ENCODE measurements at regions not wholly inside any gene's neighbourhood (a gene's known extent, or its start where the extent isn't known, plus 50 kb on each side); places are given as distances from the start of the nearest gene placed in this dataset.

DNA sequence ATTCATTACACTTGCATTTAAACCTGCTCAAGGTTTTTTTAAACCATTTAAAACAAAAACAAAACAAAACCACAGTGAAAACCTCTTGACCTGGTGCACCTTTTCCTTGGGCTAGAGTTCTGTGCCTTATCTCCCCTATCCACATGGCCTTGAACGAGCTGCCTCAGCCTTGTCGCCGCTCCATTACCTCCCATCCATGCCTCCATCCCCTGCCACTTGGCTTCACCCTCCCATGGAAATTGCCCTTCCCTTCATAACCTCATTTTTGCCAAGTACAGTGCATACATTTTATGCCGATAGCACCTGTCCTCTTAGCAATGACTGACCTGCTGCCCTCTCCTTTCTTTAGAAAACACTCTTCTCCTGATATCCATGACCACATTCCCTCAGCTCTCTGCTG, 188.6 kb upstream of the ASIC2 start:
- no peak for DNase-seq

DNA sequence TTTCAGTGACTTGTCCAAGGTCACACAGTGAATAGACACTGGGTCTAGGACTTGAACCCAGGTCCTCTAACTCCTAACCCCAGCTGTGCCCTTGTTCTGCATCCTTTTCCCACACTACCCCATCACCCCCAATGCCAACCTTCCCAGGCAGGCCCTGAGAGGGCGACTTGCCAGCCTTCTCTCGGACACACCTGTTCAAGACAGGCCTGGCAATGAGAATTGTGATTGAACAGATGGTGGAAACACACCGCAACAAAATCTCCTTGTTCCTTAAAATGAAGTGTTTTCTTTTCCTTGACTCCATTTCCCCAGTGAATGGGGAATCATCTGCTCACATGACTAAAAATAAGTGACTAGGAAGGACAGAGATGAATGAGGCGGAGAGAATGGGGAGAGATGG, 189.5 kb upstream of the ASIC2 start:
- DNase-seq = no peak

DNA sequence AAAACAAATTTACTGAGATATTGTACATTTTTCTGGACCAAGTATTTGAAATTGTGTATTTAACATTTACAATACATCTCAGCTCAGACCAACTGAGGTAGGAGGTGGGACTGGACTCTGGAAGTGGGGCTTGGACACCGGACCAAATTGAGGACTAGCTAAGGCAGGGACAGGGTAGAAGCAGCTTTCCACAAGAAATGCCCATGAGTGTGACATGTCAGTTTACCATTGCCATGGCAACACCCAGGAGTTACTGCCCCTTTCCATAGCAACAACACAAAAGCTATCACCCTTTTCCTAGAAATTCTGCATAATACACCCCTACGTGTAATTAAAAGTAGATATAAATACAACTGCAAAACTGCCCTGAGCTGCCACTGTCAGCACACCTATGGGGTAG, 191.5 kb upstream of the ASIC2 start:
- DNase-seq = no peak

DNA sequence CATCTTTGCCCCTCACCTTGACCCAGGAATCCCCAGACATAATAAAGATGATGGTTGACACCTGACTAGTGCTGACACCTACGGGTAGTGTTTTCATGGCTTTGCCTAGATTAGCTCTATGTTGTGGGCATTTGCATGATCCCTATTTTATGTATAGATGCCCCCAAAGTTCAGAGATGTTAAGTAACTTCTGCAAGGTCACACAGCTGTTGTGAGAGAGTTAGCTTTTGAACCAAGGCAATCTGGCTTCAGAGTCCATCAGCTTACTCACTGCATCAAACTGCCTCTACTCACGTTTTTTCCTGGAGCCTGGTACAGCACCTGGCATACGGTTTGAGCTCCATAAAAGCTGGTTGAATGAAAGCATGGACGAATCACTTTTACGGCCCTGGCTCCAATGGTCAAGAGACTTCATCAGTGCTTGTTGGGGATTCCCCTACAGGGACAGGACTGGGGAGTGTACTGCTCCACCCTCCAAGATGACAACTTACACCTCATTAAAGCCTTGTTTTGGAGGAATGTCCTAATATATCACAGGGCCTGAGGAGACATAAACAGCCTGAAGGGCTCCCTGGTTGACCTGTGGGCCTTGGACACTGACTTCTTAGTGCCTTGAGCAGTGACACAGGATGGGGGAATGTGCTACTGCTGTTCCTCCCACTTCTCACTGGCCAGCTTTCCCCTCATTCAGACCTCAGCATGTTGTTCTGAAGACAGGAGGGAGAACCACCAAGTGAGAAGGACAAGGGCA, 193.2 kb upstream of the ASIC2 start:
- DNase-seq = no peak

DNA sequence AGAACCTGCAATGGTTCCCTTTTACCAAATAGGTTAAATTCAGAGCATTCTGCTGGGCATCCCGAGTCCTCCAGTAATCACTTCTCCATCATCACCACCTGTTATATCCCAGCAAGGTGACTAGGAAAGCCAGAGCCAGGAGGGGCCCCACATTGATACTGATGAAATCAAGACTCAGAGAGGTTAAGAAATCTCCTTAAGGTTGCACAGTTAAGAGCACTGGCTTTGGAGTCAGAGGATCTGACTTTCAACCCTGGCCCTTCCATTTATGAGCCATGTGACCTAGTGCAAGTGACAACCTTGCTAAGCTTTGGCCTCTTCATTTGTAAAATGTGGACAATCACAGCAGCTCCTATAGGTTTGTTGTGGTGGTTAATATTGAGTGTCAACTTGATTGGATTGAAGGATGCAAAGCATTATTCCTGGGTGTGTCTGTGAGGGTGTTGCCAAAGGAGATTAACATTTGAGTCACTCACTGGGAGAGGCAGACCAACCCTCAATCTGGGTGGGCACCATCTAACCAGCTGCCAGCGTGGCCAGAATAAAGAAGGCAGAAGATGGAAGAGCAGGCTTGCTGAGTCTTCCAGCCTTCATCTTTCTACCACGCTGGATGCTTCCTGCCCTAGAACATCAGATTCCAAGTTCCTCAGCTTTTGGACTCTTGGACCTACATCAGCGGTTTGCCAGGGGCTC, 194.2 kb upstream of the ASIC2 start:
- DNase-seq = no peak

GRCh38 chr17:33491871-33492481, 198.9 kb upstream of the ASIC2 start:
- DNase-seq = no peak

GRCh38 chr17:33492731-33493265, 199.7 kb upstream of the ASIC2 start:
- DNase-seq = no peak

GRCh38 chr17:33493566-33493965, 200.5 kb upstream of the ASIC2 start:
- DNase-seq = no peak

DNA sequence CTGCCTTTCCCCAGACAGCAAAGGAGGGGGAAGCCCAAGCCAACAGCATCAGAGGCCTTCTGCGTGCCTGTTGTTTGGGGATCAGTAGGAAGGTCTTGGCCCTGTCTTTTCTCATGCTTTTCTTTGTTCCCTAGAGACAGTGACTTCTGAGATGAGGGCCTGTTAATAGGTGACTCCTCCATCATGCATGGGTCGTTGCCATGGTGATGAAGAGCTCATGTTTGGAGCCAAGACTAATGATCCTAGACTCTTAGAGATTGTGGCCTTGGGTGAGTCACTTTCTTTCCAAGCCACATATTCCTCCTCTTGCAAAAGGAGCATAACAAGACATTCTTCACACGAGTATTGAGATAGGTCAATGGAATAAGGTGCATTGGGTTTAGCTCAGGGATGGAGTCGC, 201.1 kb upstream of the ASIC2 start:
- DNase-seq = no peak

DNA sequence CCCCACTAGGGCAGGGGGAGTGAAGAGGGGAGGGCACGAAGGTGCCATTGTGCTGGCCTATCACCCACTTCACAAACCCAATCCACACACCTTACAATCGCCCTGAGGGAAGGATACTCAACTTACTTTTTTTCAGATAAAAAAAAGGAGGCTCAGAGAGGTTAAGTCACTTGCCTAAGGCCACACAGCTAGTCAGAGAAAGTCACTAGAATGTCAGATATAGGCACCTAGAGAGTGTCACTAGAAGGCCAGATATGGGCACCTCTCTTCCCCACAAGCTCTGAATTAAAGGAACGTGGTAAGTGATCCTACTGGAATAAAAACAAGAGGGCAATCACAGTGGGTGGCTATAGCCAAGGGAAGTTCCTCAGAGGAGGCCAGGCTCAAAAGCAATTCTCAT, 204.5 kb upstream of the ASIC2 start:
- DNase-seq = no peak

GRCh38 chr17:33498069-33498468, 205.0 kb upstream of the ASIC2 start:
- DNase-seq = no peak

- no peak for DNase-seq
Observed at GRCh38 chr17:33499040-33499439, 205.9 kb upstream of the ASIC2 start.

DNA sequence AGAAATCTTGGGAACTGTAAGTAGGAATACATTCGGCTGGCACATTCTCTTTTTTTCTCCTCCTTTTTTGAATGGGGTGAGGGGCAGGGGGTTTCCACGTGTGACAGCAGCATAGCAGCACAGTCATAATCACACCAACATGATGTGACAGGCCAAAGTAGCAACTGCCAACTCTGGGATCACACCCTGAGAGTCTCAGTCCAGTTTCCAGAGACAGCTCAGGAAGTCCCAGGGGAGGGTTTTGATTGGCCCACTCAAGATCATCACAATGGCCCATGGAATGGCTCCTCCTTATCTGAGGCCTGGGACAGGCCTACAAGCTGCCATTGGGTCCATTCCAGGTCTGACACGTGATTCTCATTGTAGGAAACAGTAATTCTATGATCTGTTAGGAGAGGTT, 207.1 kb upstream of the ASIC2 start:
- no peak for DNase-seq

- DNase-seq = no peak
Observed at GRCh38 chr17:33501185-33501584, 208.1 kb upstream of the ASIC2 start.

GRCh38 chr17:33504571-33504970, 211.5 kb upstream of the ASIC2 start:
- DNase-seq = no peak

- DNase-seq = peak; percentile 74
Observed at GRCh38 chr17:33506889-33507650, 214.0 kb upstream of the ASIC2 start.

DNA sequence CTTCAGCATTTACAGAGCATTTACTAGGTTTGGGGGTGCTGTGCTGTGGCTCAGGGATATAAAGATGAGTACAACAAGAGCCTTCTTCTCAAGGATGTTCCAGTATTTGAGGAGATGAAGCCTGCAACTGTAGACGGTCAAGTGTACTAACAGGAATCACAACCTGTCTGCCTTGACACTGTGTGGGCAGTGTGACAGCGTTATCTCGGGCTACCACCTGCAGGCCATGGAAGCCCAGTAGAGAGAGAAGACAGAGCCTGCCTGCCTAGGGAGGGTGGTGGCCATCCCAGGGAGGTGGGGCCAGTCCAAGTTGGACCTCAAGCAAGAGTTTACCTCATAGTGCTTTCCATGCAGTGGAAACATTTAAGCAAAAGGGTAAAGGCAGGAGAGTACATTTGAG, 215.1 kb upstream of the ASIC2 start:
- no peak for DNase-seq

GRCh38 chr17:33509331-33509730, 216.2 kb upstream of the ASIC2 start:
- DNase-seq = no peak

- DNase-seq = no peak
Observed at GRCh38 chr17:33511670-33512069, 218.6 kb upstream of the ASIC2 start.

- DNase-seq = no peak
Observed at GRCh38 chr17:33512113-33512512, 219.0 kb upstream of the ASIC2 start.

DNA sequence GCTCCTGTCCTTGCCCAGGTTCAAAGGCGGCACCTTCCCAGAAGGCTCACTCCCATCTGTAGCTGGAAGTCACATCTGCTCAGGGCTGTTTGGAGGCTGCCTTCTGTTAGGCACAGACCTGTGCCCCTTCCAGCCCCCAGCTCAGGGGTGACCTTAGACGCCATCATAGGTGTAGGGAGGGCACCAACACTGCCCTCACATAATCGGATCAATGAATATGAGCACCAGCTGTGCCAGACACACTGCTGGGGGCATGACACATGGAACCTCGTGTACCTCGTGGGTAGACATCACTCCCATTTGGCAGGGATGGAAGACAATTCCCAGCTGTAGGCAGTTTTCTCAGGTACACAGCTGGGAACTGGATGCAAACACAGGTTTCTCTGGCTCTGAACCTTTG, 220.7 kb upstream of the ASIC2 start:
- DNase-seq = no peak

DNA sequence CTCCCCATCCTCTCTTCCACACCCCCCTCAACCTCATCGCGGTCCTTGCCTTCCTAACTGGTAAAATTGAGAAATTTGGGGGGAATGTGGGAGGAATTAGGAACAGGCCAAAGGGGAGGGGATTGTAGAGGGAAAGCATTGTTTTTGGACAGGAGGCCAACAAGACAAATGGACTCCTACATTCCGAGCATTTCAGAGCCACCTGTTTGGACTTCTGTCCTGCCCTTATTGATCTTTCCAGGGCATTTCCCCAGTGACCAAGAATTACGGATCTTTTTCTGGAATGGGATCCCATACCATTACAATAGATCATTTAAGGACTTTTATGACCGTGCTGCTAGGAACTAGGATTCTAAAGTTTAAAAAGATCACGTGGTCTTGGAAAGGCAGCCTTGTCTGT, 221.3 kb upstream of the ASIC2 start:
- DNase-seq = no peak

DNA sequence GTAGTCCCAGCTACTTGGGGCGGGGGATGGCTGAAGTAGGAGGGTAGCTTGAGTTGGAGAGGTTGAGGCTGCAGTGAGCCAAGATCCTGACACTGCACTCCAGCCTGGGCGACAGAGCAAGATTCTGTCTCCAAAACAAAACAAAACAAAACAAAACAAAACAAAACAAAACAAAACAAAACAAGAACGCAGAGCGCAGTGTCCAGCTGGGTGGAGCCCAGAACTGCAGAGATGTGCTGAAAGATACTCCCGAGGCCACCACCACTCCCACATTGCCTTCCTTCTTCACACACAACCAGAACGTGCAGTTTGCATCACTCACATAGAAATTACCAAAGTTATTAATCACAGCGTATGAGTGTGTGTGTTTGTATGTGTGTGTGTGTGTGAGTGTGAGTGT, 222.9 kb upstream of the ASIC2 start:
- no peak for DNase-seq
